CD14-positive monocyte (primary cell): ENCODE measurements at regions not wholly inside any gene's neighbourhood (a gene's known extent, or its start where the extent isn't known, plus 50 kb on each side); places are given as distances from the start of the nearest gene placed in this dataset.

Source experiments
- DNase-seq, 3 donors: peaks; one replicate each; pipeline ENCODE4 v3.0.0-alpha.2; 2011 to 2022
- H2AFZ ChIP-seq: 2 replicates; pipeline ENCODE4 v1.6.0; 2012; ENCODE audit warnings: mild to moderate bottlenecking, low read depth, low read length, inconsistent platforms; ENCODE audit not compliant: insufficient read depth, poor library complexity, severe bottlenecking
- H3K27ac ChIP-seq, 2 donors: 1 replicate in 1 of 2; 2 replicates in 1 of 2; pipeline ENCODE4 v1.5.1; 2012 to 2013; ENCODE audit warnings: low read length in 2 of 2, control low read depth in 1 of 2, inconsistent platforms in 1 of 2, low read depth in 1 of 2, mild to moderate bottlenecking in 1 of 2
- H3K27me3 ChIP-seq, 2 donors: one replicate each; pipeline versions ENCODE4 v1.6.0 to v1.6.1; 2011 to 2013; ENCODE audit warnings: low read length in 2 of 2; ENCODE audit not compliant: control insufficient read depth in 2 of 2, insufficient read depth in 2 of 2
- H3K36me3 ChIP-seq, 2 donors: replicated peaks in 1 of 2; 1 replicate in 1 of 2; 2 replicates in 1 of 2; pipeline versions ENCODE4 v1.5.1 to v1.6.1; 2012 to 2013; ENCODE audit warnings: low read length in 2 of 2, control low read depth in 1 of 2, inconsistent platforms in 1 of 2, mild to moderate bottlenecking in 1 of 2; ENCODE audit not compliant: insufficient read depth in 2 of 2, control insufficient read depth in 1 of 2
- H3K4me1 ChIP-seq, 2 donors: 1 replicate in 1 of 2; 2 replicates in 1 of 2; pipeline versions ENCODE4 v1.5.1 to v1.6.1; 2012 to 2013; ENCODE audit warnings: low read length in 2 of 2, control low read depth in 1 of 2, inconsistent platforms in 1 of 2, mild to moderate bottlenecking in 1 of 2, moderate library complexity in 1 of 2; ENCODE audit not compliant: insufficient read depth in 2 of 2, control insufficient read depth in 1 of 2
- H3K4me2 ChIP-seq: replicated peaks from 2 replicates; pipeline ENCODE3; 2012; ENCODE audit warnings: low read length, moderate library complexity, mild to moderate bottlenecking; ENCODE audit not compliant: poor library complexity, severe bottlenecking; ENCODE audit errors: extremely low read depth
- H3K4me3 ChIP-seq, 3 experiments: fragments of 200-600 bp in 1 of 3; sonication (generic) in 1 of 3; replicated peaks in 1 of 3; 1 replicate in 2 of 3; 2 replicates in 1 of 3; pipeline ENCODE4 v1.5.1; 2011 to 2013; ENCODE audit warnings: low read length in 3 of 3, mild to moderate bottlenecking in 3 of 3, control low read depth in 2 of 3, low read depth in 2 of 3, inconsistent platforms in 1 of 3, moderate library complexity in 1 of 3
- H3K79me2 ChIP-seq: 2 replicates; pipeline ENCODE4 v1.6.0; 2012; ENCODE audit warnings: mild to moderate bottlenecking, control low read depth, inconsistent platforms, low read length, moderate library complexity; ENCODE audit not compliant: insufficient read depth
- H3K9ac ChIP-seq: 2 replicates; pipeline ENCODE4 v1.6.0; 2017; ENCODE audit warnings: low read length, mild to moderate bottlenecking; ENCODE audit not compliant: insufficient read depth, poor library complexity, severe bottlenecking
- H3K9me3 ChIP-seq, 2 donors: replicated peaks in 1 of 2; 1 replicate in 1 of 2; 2 replicates in 1 of 2; pipeline versions ENCODE4 v1.5.1 to v1.6.1; 2012 to 2013; ENCODE audit warnings: low read length in 2 of 2, control low read depth in 1 of 2; ENCODE audit not compliant: control insufficient read depth in 1 of 2, insufficient read depth in 1 of 2
- H4K20me1 ChIP-seq: 2 replicates; pipeline ENCODE4 v1.6.0; 2012; ENCODE audit warnings: mild to moderate bottlenecking, low read length, control low read depth, moderate library complexity; ENCODE audit not compliant: insufficient read depth
- H3K27ac Mint-ChIP-seq, 7 donors: one replicate each; pipeline ENCODE4 v1.8.0; 2020; ENCODE audit warnings: mild to moderate bottlenecking in 7 of 7, mixed read lengths in 7 of 7, moderate library complexity in 6 of 7, inconsistent platforms in 2 of 7
- H3K27me3 Mint-ChIP-seq, 3 donors: one replicate each; pipeline ENCODE4 v1.8.0; 2021 to 2022; ENCODE audit warnings: low read depth in 3 of 3, mild to moderate bottlenecking in 3 of 3, mixed read lengths in 3 of 3, moderate library complexity in 3 of 3, inconsistent platforms in 1 of 3
- H3K36me3 Mint-ChIP-seq, 2 donors: one replicate each; pipeline ENCODE4 v1.8.0; 2020; ENCODE audit warnings: mixed read lengths in 2 of 2, inconsistent platforms in 1 of 2, mild to moderate bottlenecking in 1 of 2
- H3K4me1 Mint-ChIP-seq: one replicate; pipeline ENCODE4 v1.8.0; 2020; ENCODE audit warnings: mild to moderate bottlenecking, mixed read lengths
- H3K4me3 Mint-ChIP-seq, 2 donors: one replicate each; pipeline ENCODE4 v1.8.0; 2020; ENCODE audit warnings: mild to moderate bottlenecking in 2 of 2, mixed read lengths in 2 of 2, moderate library complexity in 1 of 2
- H3K9me3 Mint-ChIP-seq, 7 donors: one replicate each; pipeline ENCODE4 v1.8.0; 2020 to 2022; ENCODE audit warnings: mixed read lengths in 7 of 7, mild to moderate bottlenecking in 6 of 7, moderate library complexity in 6 of 7, inconsistent platforms in 2 of 7
- CTCF ChIP-seq: fragments of 200-600 bp; IDR thresholded peaks from one replicate; pipeline ENCODE4 v1.8.0; 2022; ENCODE audit warnings: antibody characterized with exemption, mild to moderate bottlenecking
- WGBS: methylation state at CpG from one replicate; pipeline ENCODE4 v1.1.5; 2013; ENCODE audit warnings: missing lambda C conversion rate; ENCODE audit not compliant: insufficient coverage; 5-methylcytosine and 5-hydroxymethylcytosine counted together
- intact Hi-C, 2 donors: fragments of 100-400 bp; cut with micrococcal nuclease; formaldehyde crosslinking; loops; one replicate each; pipeline versions ENCODE4 v1.15.0 to v1.15.1; 2023

- H3K27ac Mint-ChIP-seq = no peak overlapping the region
- no peak overlapping the region for H3K9ac ChIP-seq
- no peak overlapping the region for H3K4me3 Mint-ChIP-seq
- peaks cover 0 to 3% (median 2%) of the 10 kb centered on the region in 3 donors for H3K27me3 Mint-ChIP-seq
- no peaks in the 10 kb centered on the region for H3K4me1 ChIP-seq
- no peaks in the 10 kb centered on the region for H3K4me1 Mint-ChIP-seq
- no peaks in the 10 kb centered on the region for H3K9me3 ChIP-seq
- no peaks in the 10 kb centered on the region for H4K20me1 ChIP-seq
- no peaks in the 10 kb centered on the region for H3K79me2 ChIP-seq
- H3K36me3 Mint-ChIP-seq = no peaks in the 10 kb centered on the region
- no peak for TF ChIP-seq CTCF
- 100% methylated on average over 2 of the region's 5 CpGs for WGBS
- H3K27ac ChIP-seq = no peak overlapping the region
- no peaks in the 10 kb centered on the region for H3K36me3 ChIP-seq
- no peaks in the 10 kb centered on the region for H3K9me3 Mint-ChIP-seq
- DNase-seq = no peak
- no peak overlapping the region for H3K4me3 ChIP-seq
- H3K4me2 ChIP-seq = no peak overlapping the region
- H2AFZ ChIP-seq = no peak overlapping the region
- H3K27me3 ChIP-seq = no peaks in the 10 kb centered on the region
- intact Hi-C loops = no loop called here
Measured at GRCh38 chr1:102182603-102183260, 186.0 kb upstream of the OLFM3 start.

GRCh38 chr1:102181341-102181740 is 184.6 kb upstream of the OLFM3 start:
- intact Hi-C loops = no loop called here
- no peaks in the 10 kb centered on the region for H3K4me1 ChIP-seq
- no peaks in the 10 kb centered on the region for H3K4me1 Mint-ChIP-seq
- H3K9me3 Mint-ChIP-seq = no peaks in the 10 kb centered on the region
- H3K9me3 ChIP-seq = no peaks in the 10 kb centered on the region
- no peaks in the 10 kb centered on the region for H3K36me3 ChIP-seq
- no peak for DNase-seq
- no peaks in the 10 kb centered on the region for H3K27me3 ChIP-seq
- no peak overlapping the region for H3K4me2 ChIP-seq
- H3K4me3 Mint-ChIP-seq = no peak overlapping the region
- H2AFZ ChIP-seq = no peak overlapping the region
- no peaks in the 10 kb centered on the region for H4K20me1 ChIP-seq
- no peaks in the 10 kb centered on the region for H3K79me2 ChIP-seq
- no peak for TF ChIP-seq CTCF
- no peak overlapping the region for H3K27ac ChIP-seq
- peaks cover 0 to 3% (median 2%) of the 10 kb centered on the region in 3 donors for H3K27me3 Mint-ChIP-seq
- no peak overlapping the region for H3K4me3 ChIP-seq
- H3K9ac ChIP-seq = no peak overlapping the region
- no CpG with 5 or more reads among the region's 2 CpGs for WGBS
- no peaks in the 10 kb centered on the region for H3K36me3 Mint-ChIP-seq
- no peak overlapping the region for H3K27ac Mint-ChIP-seq
